ENCODE measurements at regions not wholly inside any gene's neighbourhood (a gene's known extent, or its start where the extent isn't known, plus 50 kb on each side); places are given as distances from the start of the nearest gene placed in this dataset.

DNA sequence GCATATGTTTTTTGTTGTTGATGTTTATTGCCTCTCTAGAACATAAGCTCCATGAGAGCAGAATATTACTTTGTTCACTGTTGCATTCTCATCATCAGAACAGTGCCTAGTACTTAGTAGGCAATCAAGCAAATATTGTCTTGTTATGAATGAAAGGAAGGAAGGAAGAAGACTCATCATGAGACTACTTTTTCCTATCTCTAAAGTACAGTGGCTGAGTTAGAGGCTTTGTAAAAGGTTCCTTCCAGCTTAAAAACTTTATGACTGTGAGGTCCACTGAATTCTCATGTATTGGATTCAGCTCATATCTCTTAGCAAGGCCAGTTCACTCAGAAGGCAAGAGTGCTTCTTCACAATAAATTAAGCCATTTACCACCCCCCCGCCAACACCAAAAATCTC lies 171.8 kb upstream of the NR3C1 start:
- TF ChIP-seq POLR2AphosphoS5 (IDR thresholded peaks at IDR 0.05; ENCODE audit: low read depth): no peak
- TF ChIP-seq, protein P1, sequence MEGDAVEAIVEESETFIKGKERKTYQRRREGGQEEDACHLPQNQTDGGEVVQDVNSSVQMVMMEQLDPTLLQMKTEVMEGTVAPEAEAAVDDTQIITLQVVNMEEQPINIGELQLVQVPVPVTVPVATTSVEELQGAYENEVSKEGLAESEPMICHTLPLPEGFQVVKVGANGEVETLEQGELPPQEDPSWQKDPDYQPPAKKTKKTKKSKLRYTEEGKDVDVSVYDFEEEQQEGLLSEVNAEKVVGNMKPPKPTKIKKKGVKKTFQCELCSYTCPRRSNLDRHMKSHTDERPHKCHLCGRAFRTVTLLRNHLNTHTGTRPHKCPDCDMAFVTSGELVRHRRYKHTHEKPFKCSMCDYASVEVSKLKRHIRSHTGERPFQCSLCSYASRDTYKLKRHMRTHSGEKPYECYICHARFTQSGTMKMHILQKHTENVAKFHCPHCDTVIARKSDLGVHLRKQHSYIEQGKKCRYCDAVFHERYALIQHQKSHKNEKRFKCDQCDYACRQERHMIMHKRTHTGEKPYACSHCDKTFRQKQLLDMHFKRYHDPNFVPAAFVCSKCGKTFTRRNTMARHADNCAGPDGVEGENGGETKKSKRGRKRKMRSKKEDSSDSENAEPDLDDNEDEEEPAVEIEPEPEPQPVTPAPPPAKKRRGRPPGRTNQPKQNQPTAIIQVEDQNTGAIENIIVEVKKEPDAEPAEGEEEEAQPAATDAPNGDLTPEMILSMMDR (IDR thresholded peaks at IDR 0.05; ENCODE audit: insufficient read depth, low read length): no peak

All from HL-60 (cell line).